ENCODE measurements at regions not wholly inside any gene's neighbourhood (a gene's known extent, or its start where the extent isn't known, plus 50 kb on each side); places are given as distances from the start of the nearest gene placed in this dataset.

GRCh38 chr21:38721958-38722357 is 83.8 kb upstream of the ETS2 start:
- Histone ChIP-seq H3K4me3 (ENCODE audit: low read length) (no peak overlapping the region), H3F3A (ENCODE audit: low read length, unreplicated experiment) (no peaks in the 10 kb centered on the region), H3K27ac (ENCODE audit: low read length) (no peak overlapping the region), H3K27me3 (ENCODE audit: low read length) (no peaks in the 10 kb centered on the region), H4K20me1 (ENCODE audit: low read length) (no peaks in the 10 kb centered on the region), H3K79me2 (ENCODE audit: low read length) (no peaks in the 10 kb centered on the region), H3K9me3 (ENCODE audit: low read length) (peaks cover 13% of the 10 kb centered on the region), H3K4me1 (ENCODE audit: insufficient read depth, low read length) (no peaks in the 10 kb centered on the region), H3K36me3 (ENCODE audit: low read depth, low read length) (no peaks in the 10 kb centered on the region), H3K9me2 (replicated peaks; ENCODE audit: low read length) (no peaks in the 10 kb centered on the region), H2AFZ (ENCODE audit: low read length) (no peak overlapping the region), H3K4me2 (ENCODE audit: low read length) (no peak overlapping the region), H3K9ac (ENCODE audit: low read length) (no peak overlapping the region)
- BruUV-seq (replicated peaks), result no TSS peak
- CTCF ChIA-PET, result no interaction called here
- intact Hi-C loops (cut with micrococcal nuclease), result no loop called here
- ATAC-seq, result no peak
- DNase-seq, result no peak
- TF ChIP-seq, protein P1, sequence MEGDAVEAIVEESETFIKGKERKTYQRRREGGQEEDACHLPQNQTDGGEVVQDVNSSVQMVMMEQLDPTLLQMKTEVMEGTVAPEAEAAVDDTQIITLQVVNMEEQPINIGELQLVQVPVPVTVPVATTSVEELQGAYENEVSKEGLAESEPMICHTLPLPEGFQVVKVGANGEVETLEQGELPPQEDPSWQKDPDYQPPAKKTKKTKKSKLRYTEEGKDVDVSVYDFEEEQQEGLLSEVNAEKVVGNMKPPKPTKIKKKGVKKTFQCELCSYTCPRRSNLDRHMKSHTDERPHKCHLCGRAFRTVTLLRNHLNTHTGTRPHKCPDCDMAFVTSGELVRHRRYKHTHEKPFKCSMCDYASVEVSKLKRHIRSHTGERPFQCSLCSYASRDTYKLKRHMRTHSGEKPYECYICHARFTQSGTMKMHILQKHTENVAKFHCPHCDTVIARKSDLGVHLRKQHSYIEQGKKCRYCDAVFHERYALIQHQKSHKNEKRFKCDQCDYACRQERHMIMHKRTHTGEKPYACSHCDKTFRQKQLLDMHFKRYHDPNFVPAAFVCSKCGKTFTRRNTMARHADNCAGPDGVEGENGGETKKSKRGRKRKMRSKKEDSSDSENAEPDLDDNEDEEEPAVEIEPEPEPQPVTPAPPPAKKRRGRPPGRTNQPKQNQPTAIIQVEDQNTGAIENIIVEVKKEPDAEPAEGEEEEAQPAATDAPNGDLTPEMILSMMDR (conservative IDR thresholded peaks at IDR 0.05; ENCODE audit: low read depth, low read length), result no peak
- TF ChIP-seq EZH2phosphoT487 (IDR thresholded peaks at IDR 0.05; ENCODE audit: borderline replicate concordance, low read length) (no peak), EZH2 (IDR thresholded peaks at IDR 0.05; ENCODE audit: low read length, unreplicated experiment) (no peak)
- POLR2A ChIA-PET (ENCODE audit: unreplicated experiment), result interaction anchor here (0.6 kb wide), 1 partner anchor 10 kb away, joined by 22 read pairs; no protein-coding TSS in a partner anchor

- H4K20me1 ChIP-seq (ENCODE audit: low read length), result no peaks in the 10 kb centered on the region
- H3K79me2 ChIP-seq (ENCODE audit: low read length), result no peaks in the 10 kb centered on the region
- H3K9me2 ChIP-seq (replicated peaks; ENCODE audit: low read length), result no peaks in the 10 kb centered on the region
- H3K36me3 ChIP-seq (ENCODE audit: low read depth, low read length), result no peaks in the 10 kb centered on the region
- H3K9me3 ChIP-seq (ENCODE audit: low read length), result peaks cover 13% of the 10 kb centered on the region
- H3K4me2 ChIP-seq (ENCODE audit: low read length), result no peak overlapping the region
- CTCF ChIA-PET, result no interaction called here
- no peak overlapping the region for H3K27ac ChIP-seq (ENCODE audit: low read length)
- BruUV-seq (replicated peaks), result no TSS peak
- H3K27me3 ChIP-seq (ENCODE audit: low read length), result no peaks in the 10 kb centered on the region
- POLR2A ChIA-PET (ENCODE audit: unreplicated experiment), result no interaction called here
- ATAC-seq (no peak), DNase-seq (no peak)
- no peak overlapping the region for H3K4me3 ChIP-seq (ENCODE audit: low read length)
- no peak overlapping the region for H3K9ac ChIP-seq (ENCODE audit: low read length)
- TF ChIP-seq, protein P1 (conservative IDR thresholded peaks at IDR 0.05; ENCODE audit: low read depth, low read length), result no peak
- no peak for TF ChIP-seq EZH2 (IDR thresholded peaks at IDR 0.05; ENCODE audit: low read length, unreplicated experiment)
- TF ChIP-seq EZH2phosphoT487 (IDR thresholded peaks at IDR 0.05; ENCODE audit: borderline replicate concordance, low read length), result no peak
- no peaks in the 10 kb centered on the region for H3K4me1 ChIP-seq (ENCODE audit: insufficient read depth, low read length)
- intact Hi-C loops (cut with micrococcal nuclease), result no loop called here
- no peak overlapping the region for H2AFZ ChIP-seq (ENCODE audit: low read length)
- H3F3A ChIP-seq (ENCODE audit: low read length, unreplicated experiment), result no peaks in the 10 kb centered on the region
Observed at GRCh38 chr21:38725196-38726157, 80.3 kb upstream of the ETS2 start.

DNA sequence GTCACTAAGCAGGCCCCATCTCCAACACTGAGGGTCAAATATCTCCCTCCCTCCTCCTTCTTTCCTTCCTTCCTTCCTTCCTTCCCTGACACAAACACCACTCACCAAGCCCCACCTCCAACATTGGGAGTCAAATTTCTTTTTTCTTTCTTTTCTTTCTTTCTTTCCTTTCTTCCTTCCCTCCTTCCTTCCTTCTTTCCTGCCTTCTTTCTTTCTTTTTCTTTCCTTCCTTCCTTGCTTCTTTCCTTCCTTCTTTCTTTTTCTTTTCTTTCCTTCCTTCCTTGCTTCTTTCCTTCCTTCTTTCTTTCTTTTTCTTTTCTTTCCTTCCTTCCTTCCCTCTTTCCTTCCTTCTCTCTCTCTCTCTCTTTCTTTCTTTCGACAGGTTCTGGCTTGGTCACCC is 79.2 kb upstream of the ETS2 start:
- Histone ChIP-seq H3F3A (ENCODE audit: low read length, unreplicated experiment) (no peaks in the 10 kb centered on the region), H3K4me3 (ENCODE audit: low read length) (no peak overlapping the region), H3K9me2 (replicated peaks; ENCODE audit: low read length) (no peaks in the 10 kb centered on the region), H3K9ac (ENCODE audit: low read length) (no peak overlapping the region), H3K9me3 (ENCODE audit: low read length) (peaks cover 13% of the 10 kb centered on the region), H3K79me2 (ENCODE audit: low read length) (no peaks in the 10 kb centered on the region), H3K4me2 (ENCODE audit: low read length) (no peak overlapping the region), H3K4me1 (ENCODE audit: insufficient read depth, low read length) (no peaks in the 10 kb centered on the region), H2AFZ (ENCODE audit: low read length) (no peak overlapping the region), H3K27me3 (ENCODE audit: low read length) (no peaks in the 10 kb centered on the region), H4K20me1 (ENCODE audit: low read length) (no peaks in the 10 kb centered on the region), H3K27ac (ENCODE audit: low read length) (no peak overlapping the region), H3K36me3 (ENCODE audit: low read depth, low read length) (no peaks in the 10 kb centered on the region)
- ChIA-PET CTCF (no interaction called here), POLR2A (ENCODE audit: unreplicated experiment) (no interaction called here)
- no TSS peak for BruUV-seq (replicated peaks)
- DNase-seq (no peak), ATAC-seq (no peak)
- intact Hi-C loops (cut with micrococcal nuclease), result no loop called here
- TF ChIP-seq EZH2 (IDR thresholded peaks at IDR 0.05; ENCODE audit: low read length, unreplicated experiment) (no peak), EZH2phosphoT487 (IDR thresholded peaks at IDR 0.05; ENCODE audit: borderline replicate concordance, low read length) (no peak)
- TF ChIP-seq, protein P1 (conservative IDR thresholded peaks at IDR 0.05; ENCODE audit: low read depth, low read length), result no peak
